ENCODE measurements at regions not wholly inside any gene's neighbourhood (a gene's known extent, or its start where the extent isn't known, plus 50 kb on each side); places are given as distances from the start of the nearest gene placed in this dataset.

DNA sequence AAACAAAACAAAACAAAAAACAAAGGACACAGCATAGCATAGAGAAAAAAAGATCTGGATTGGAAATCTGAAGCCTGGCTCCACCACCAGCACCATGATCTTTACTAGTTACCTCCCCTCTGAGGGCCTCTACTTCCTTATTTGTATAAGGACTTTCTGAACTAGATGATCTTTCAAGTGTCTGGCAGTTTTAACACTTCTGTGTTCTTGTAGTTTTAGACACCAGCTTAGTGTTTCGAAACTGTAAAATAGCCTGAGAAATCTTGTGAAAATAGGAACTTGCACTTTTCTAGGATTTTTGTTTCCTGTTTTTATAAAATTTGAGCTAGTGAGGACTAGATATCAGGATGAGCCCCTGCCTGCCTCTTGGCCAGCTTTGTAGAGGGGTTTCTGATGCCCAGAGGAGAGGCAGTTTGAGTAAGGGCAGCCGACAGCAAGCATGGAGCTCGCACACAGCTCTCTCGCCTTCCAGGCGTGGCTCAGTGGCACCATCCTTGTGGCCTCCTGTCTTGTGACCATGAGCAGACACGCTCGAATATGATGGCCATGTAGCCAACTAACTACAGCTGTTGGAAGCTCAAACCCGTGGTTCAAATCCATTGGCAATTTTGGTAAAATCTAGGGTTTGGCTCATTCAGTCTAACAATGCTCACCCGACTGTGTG lies 319.0 kb downstream of the KCNRG start:
- no peak for DNase-seq

DNA sequence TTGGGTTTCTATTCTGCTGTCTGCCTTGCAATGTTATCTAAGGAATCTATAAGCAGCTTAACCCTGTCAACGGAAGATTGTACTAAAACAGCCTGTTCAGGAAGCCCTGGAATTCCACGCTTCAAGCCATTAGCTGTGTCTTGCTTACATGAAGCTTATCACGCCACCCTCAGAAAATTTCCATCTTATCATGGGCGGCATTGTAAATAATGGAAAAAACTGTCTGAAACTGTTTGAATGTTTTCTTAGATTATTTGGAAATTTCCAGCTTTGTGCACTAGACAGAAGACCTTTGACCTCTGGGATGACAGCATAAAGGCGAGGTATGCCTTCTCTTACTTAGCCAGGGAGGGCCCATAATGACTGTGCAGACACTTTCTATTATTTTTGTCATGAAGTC lies 319.7 kb downstream of the KCNRG start:
- no peak for DNase-seq

DNA sequence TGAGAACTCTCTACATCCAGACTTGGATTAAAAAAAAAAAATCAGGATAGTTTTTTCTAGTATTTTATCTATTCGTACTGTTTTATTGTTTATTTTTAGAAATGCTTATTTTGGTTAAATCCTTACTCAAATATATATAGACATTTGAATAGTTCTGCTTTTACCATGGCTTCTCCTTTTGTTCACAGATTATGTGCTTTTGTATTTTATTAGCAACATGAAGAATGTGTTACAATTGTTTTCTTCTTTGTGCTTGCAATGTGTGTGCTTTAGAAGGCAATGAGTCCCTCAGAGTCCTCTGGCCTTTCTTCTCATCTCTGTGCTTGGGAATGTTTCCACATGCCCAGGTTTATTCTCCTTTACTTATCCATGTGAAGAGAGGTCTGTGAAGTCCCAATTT lies 324.0 kb downstream of the KCNRG start:
- DNase-seq, result no peak

DNA sequence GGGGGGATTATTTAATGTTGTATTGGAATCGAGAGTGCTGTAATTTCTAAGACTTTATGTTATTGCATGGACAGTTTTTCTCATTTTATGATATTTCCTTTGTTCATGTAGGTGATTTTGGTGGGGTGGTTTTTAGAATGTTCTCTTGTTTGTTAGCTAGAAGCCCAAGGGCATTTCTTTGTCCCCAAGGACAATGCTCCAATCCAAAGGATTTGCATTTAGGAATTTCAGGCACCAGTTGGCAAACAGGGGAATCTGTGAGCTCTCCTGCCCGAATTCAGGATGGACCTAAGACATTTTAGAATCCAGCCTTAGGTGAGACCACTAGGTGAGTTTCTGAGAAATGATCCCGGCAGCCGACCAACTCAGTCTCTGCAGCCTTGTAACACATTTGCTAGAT lies 324.9 kb downstream of the KCNRG start:
- DNase-seq, result no peak

DNA sequence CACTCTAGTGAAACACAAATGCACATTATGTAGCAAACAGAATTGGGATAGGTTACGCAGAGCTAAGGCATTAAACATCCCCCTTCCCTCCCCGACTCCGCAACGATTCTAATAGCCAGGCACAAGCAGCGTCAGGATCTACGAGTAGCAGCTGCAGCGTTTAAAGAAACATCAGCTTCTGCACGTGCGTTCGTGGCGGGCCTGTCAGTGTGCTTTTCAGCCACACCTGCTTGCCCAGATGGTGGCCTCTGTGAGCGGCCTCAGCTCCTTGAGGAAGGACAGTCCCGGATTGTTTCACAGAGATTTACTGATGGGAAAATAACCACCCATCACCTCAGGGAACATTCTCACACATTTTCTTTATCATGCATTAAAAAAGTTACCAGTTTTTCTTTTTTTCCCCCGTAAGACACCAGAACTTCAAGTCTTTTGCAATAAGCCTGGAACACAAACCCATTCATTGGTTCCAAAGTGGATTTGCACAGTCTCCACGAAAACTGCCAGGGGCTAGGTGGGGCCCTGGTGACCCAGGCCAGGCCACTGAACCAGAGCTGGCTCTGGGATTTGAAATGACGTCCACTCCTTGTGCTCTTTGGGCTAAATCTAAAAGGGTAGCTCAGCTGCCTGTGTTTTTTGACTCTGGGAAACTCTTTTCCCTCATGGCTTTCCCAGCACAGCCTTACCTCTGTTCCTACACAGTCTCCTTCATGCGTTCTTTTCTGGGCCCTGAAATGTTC lies 325.5 kb downstream of the KCNRG start:
- no peak for DNase-seq

- DNase-seq, result no peak
Measured at GRCh38 chr13:50341526-50341925, 326.3 kb downstream of the KCNRG start.

DNA sequence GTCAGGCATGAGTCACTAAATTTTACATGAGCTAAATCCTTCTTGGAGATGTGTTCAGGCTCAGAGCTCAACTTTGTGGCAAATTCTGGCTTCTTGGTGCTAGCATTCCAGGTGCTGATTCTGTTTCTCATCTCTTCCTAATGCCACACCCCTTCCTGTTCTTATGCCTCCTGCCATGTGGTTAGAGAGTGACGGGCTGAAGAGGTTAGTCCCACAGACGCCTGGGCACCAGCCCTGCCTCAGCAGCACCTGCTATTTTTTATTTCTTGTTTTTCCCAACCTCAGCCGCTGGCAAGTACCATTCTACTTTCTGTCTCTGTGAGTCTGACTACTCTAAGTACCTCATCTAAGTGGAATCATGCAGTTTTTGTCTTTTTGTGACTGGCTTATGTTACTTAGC lies 329.5 kb downstream of the KCNRG start:
- no peak for DNase-seq

DNA sequence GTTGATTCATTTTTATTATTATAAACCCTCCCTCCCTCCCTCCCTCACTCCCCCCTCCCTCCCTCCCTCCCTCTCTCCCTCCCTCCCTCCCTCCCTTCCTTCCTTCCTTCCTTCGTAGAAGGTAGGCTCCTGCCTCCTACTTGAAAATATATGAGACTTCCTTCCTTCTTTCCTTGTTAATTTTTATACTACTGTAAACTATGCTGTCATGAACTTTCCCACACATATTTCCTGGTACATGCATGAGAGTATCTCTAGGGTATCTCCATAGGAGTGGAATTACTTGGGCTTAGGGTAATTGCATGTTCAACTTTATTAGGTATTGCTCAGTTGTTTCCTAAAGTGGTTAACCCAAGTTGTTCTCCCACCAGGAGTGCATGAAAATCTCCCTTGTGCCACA lies 330.6 kb downstream of the KCNRG start:
- DNase-seq, result no peak

DNA sequence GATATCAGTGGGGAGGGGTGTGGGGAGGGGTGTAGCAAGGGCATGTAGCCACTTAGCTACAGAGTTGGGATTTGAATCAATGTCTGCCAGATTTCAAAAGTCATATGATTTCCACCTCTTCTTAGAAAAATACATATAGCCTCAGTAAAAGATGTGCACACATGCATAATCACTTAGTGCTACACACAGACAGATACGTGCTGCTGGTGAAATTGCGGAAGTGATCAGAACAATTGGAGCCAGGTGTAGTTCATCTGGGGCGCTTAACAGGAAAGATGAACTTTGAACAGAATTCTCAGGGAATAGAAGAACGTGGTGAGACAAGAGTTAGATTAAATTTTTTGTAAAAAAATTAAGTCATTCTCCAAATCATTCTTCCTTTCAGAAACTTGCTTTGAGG lies 333.1 kb downstream of the KCNRG start:
- DNase-seq, result no peak

DNA sequence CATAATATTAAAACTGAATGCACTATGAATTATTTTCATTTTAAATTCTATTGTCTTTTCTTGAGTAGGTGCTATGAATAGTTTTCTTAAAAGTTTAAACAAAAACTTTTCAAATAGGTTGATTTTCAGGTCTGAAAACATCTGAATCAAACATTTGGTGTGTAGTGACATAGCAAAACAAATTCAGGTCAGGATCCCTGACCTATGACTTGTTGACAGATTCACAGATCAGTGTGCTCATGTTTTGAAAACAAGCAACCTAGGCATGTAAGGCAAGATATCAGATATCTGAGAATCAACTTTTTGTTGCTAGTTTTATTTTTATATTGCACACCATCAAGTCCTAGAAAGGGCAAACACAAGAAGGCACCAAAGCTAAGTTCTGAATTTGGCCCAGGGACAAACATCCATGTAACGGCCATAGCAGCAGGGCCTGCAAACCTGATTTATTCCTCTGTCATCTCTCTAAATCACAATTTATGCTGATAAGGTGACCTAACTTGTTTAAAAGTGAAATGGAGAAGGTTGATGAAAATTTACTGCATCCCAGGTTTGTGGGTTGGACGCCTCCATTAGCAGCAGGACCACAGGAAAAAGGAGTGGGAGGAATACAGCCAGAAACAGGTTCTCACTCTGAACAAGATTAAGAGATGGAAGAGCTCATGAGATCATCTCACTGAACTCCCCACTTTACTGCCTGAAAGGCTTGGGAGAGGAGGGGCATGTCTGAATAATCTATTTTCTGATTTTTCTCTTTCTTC lies 337.7 kb downstream of the KCNRG start:
- no peak for DNase-seq

GRCh38 chr13:50353651-50354415 lies 338.6 kb downstream of the KCNRG start:
- no peak for DNase-seq

DNA sequence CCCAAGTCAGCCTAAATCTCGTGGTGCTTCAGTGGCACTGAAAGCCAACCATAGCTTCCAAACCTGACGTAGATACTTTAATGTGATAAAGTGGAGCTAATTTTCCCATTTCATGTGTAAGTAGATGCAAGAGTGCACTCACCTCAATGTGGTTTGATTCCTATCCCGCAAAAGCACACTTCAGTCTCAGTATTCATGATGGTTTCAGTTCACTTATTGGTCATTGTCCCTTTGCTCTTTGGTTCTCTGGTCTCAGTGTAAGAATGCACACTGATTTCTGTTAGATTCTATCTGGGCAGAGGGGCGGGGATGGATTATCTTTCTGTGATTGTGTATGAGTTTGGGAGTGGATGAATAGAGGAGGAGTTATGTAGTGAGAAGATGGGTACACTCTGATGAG lies 340.6 kb downstream of the KCNRG start:
- DNase-seq, result no peak

DNA sequence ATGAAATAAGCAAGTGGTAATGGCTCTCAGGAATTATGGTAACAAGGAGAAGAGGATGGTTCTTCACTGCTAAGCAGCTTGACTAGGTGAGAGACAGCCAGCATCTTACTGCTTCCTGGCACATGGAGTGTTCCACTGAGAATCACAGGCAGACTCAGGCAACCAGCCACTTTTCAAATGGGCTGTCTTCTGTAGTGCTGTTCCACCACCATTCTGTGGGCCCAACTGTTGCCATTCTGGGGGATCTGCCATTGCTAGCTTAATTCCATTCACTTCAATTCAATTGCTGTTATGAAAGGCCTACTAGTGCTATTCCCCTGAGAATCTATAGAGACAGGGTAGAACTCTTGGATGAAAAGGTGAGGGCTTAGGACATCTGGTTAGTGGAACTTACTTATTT lies 341.9 kb downstream of the KCNRG start:
- no peak for DNase-seq

DNA sequence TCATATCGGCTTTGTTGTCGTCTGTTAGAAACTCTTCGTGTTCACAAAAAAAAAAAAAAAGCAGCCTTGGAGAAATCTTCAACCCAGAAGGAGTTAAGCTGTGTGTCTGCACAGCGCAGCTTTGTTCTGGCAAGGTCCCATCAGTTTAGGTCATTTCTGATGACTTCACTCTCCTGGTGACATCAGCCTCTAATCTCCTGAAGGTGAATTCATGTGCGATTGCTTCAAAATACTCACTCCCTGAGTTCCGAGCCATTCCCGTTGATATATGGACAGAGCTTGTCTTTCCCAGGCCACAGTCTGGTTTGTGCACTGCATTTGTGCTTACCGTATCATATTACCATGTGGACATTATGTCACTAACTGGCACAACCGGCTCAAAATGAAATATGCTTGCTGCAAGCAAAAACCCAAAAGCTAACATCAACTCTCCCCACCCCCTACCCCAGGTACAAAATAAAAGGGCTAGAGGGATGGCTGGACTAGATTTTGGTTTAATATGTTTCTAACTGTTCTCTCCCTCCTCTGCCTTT lies 342.4 kb downstream of the KCNRG start:
- DNase-seq, result no peak

DNA sequence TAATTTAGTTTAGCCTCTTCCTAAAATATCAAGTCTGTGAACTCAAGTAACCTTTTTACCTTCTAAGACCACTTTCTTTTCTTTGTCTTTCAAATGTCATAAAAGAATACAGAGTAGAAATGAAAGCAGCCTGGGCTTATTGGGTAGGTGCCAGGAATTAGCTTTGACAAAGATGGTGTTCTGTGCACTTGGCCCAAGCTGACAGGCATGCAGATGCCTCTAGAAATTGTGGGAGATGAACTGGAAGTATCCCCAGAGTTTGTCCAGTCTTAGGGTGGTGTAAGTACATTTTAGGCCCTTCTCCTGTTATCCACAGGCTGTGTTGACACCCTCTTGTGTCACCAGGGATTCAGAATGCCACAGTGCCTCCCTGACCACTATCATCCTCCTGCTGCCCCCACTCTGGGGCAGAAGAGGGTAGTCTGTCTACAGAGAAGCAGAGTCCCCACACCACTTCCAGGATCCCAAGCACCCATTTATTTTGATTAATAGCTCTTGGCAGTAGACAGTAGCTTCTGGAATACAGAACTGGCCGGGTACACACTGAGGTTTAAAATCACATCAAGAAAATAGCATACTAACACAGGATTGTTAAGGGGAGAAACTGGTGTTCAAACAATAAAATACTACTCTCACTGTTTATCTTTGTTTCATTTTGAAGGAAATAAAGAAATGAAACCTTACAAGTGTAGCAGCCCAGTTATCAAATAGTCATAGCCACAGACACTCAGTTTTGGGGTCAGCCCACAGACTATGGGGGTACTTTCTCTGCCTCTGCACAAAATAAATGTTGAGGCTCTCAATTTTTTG lies 343.2 kb downstream of the KCNRG start:
- no peak for DNase-seq

- no peak for DNase-seq
Measured at GRCh38 chr13:50359041-50359367, 343.8 kb downstream of the KCNRG start.

GRCh38 chr13:50359779-50360178 lies 344.5 kb downstream of the KCNRG start:
- DNase-seq, result no peak

DNA sequence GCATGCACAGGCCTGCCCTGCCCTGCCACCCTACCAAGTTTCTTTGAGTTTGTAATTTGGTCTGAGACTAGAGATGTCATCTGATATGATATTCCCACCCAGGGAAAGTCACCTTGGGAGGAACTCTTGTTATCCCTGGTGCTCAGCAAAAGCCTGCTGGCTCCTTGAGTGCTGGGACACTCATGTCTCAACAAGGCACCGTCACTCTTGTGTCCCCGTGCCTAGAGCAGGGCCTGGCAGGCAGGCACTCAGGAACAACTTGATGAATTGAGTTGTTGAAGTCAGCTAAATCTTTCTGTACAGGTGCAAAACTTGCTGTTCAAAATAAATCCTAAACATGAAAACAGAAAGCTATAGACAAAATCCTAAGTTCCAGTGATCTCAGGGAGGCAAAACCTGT lies 345.4 kb downstream of the KCNRG start:
- DNase-seq, result no peak

- no peak for DNase-seq
Measured at GRCh38 chr13:50361282-50361681, 346.0 kb downstream of the KCNRG start.

- DNase-seq, result peak; percentile 26
Measured at GRCh38 chr13:50365408-50366391, 350.5 kb downstream of the KCNRG start.

All from stimulated activated CD4-positive, alpha-beta T cell treated with anti-CD3 and anti-CD28 coated beads, Interleukin-12 subunit alpha, Interleukin-12 subunit beta, amount 100 ng/mL, for 4 hours (primary cell).